ENCODE measurements at regions not wholly inside any gene's neighbourhood (a gene's known extent, or its start where the extent isn't known, plus 50 kb on each side); places are given as distances from the start of the nearest gene placed in this dataset.
"Not testable (repeated sequence)": the region's sequence is repeated elsewhere in the genome, so short reads cannot be mapped to it uniquely, and the experiment has no call there.

DNA sequence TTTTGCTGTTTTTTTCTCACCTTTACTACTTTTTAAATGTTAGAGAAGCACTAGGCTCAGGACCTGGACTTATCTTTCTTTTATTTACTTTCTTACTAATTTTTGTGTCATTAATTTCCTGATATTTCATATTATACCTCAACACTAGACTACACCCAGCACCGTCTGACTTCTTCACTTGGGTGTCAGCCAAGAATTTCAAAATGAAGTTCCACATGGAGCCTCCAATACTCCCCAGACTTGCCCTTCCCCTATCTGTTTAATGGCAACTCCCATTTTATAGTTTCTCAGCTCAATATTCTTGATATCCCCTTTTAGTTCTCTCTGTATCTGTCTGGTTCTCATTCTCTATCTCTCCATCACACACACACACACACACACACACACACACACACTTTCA is 139.3 kb downstream of the USP22 start:
- DNase-seq (ENCODE audit: low read depth in 2 of 2): not testable (repeated sequence)

DNA sequence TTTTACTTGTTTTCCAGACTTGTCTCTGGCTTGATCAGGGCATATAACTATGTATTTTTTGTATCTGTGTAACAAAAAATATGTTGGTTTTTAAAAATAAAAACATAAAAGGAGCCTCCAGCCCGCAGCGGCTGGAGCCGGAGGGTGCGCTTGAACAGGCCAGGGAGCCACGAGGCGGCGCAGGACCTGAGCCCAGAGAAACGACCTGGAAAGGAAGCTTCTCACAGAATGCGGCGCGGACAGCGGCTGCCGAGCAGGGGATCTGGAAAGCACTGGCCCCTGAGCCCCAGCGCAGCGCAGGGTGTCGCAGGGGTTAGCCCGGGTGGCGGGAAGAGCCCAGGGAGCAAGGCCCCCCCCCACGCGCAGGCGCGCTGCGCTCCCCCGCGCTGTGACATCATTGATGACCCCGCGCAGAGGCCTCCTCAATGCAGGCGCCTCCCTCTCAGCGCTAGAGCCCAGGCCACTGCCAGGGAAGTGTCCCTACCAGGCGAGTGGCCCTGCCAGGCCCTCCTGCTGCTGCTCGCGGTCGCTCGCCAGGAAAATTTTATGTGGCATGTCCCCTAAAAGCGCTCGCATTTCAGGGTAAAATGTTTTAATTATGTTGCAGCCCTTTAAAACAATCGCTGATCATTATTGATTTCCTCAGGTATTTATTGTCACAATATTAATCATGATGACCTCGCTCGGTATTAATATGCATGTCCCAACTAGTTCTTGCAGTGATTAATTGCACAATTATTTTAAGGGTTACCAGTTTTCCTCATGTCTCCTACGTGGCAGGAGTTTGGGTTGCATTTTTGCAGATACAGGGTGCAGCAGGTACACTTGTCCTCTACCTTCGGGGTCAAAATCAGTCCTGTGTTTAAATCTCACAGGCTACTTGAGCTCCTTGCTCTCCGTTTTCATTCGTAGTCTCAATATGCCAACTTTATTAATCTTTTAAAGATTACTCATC is 134.2 kb downstream of the USP22 start:
- peak; percentile 63 to 66 for DNase-seq (ENCODE audit: low read depth in 2 of 2)

DNA sequence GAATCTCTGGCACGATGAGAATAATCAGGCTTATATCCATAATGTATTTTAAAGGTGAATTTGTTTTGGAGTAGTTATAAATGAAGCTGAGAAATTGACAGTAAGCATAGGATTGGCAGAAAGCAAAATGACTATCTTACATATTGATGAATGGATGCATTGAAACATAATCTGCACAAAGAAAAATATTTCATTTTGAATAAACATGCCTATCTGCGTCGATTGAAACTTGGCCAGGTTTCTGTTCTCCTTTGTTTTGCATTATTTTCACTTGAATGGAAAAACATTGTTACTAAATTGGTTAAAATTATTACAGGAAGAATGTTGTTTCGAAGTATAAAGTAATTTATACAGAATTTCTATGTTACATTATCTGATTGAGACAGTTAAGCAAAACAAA is 128.2 kb downstream of the USP22 start:
- no peak for DNase-seq (ENCODE audit: low read depth in 2 of 2)

DNA sequence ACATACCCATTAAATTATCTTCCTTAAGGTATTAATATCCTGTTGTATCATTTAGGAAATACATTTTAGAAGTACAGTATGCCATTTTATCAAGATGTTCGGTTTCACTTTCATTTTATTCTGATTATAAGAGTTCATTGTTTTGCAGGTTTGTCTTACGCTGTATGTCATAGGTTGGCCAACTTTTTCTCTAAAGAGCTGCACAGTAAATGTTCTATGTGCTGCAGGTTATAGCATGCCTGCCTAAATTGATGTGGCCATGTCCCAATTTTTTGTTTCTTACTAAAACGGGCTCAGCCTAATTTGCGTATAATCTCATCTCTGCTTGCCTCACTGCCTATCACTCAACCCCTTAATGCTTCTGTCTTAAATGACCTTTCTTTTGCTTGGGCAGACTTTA is 126.4 kb downstream of the USP22 start:
- no peak for DNase-seq (ENCODE audit: low read depth in 2 of 2)

DNA sequence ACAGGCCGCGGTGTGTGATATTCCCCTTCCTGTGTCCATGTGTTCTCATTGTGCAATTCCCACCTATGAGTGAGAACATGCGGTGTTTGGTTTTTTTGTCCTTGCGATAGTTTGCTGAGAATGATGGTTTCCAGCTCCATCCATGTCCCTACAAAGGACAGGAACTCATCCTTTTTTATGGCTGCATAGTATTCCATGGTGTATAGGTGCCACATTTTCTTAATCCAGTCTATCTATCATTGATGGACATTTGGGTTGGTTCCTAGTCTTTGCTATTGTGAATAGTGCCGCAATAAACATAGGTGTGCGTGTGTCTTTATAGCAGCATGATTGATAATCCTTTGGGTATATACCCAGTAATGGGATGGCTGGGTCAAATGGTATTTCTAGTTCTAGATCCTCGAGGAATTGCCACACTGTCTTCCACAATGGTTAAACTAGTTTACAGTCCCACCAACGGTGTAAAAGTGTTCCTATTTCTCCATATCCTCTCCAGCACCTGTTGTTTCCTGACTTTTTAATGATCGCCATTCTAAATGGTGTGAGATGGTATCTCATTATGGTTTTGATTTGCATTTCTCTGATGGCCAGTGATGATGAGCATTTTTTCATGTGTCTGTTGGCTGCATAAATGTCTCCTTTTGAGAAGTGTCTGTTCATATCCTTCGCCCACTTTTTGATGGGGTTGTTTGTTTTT is 125.1 kb downstream of the USP22 start:
- DNase-seq (ENCODE audit: low read depth in 2 of 2): not testable (repeated sequence)

DNA sequence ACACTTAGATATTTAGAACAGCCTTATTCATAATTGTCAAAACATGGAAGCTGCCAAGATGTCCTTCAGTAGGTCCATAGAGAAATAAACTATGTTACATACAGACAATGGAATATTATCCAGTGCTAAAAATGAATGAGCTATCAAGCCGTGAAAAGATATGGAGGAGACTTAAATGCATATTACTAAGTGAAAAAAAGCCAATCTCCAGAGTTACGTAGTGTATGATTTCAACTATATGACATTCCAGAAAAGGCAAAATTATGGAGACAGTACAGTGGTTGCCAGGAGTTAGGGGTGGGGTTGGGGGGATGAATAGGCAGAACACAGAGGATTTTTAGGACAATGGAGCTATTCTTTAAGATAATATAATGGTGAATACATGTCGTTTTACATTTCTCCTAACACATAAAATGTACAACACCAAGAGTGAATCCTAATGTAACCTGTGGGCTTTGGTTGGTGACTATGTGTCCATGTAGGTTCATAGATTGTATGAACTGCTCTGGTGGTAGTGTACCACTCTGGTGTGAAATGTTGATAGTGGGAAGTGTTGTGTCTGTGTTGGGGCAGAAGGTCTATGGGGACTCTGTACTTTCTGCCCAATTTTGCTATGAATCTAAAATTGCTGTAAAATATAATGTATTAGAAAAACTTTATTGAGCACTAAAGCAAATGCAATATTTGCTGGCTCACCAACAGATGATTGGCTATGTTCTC is 122.6 kb downstream of the USP22 start:
- no peak for DNase-seq (ENCODE audit: low read depth in 2 of 2)

DNA sequence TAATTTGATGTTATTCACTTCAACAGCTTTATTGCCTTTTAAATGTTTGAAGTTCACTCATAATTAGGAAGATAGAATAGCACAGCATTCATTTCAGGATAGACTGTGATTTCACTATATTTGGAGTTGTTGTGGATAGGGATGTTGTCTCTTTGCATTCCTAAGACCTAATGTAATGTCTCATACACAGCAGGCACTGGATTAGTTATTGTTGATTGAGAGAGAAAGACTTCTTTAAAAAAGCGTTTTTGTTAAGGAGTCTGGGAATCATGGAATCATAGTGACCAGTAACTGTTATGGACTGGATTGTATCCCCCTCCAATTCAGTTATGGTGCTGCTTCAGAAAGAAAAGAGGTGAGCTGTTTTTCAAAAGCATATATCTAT is 122.0 kb downstream of the USP22 start:
- DNase-seq (ENCODE audit: low read depth in 2 of 2): no peak

DNA sequence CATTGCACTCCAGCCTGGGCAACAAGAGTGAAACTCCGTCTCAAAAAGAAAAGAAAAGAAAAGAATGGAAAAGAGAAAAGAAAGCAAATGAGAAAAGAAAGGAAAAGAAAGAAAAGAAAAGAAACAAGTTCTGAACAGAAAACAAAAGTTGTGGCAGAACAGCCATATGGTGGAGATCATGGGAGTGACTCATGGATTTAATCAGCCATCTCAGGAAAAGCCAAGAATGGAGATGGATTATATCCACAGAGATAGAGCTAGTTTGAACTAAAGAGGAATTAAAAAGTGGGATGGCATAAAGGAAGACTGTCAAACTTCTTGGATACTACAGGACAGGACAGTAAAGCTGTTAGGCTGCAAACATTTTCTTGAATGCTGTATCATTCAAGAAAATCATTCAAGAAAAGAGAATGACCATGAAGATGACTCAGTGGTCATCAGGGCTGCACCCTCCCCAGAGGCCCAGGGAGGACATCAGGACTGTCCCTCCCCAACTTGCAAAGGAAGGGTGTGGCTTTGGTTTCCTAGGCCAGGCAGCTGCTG is 120.6 kb downstream of the USP22 start:
- no peak for DNase-seq (ENCODE audit: low read depth in 2 of 2)

DNA sequence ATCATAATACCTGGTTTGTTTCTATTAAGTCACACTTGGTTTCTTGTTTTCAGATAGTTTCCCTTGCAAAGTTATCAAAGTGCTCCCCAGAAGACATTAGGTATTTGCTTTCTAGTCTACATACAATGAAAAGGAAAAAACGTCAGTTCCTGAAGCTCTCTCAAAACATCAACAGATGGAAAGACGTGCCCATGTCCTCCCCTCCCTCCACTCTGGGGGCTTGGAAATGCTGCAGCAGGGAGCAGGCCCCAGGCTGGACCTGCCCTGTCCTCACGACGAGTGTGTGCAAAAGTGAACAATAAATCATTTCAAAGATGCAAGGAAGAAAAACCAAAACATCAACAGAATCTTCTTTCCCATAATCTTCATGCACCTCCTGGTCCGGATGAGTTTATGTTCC is 118.5 kb downstream of the USP22 start:
- DNase-seq (ENCODE audit: low read depth in 2 of 2): no peak

DNA sequence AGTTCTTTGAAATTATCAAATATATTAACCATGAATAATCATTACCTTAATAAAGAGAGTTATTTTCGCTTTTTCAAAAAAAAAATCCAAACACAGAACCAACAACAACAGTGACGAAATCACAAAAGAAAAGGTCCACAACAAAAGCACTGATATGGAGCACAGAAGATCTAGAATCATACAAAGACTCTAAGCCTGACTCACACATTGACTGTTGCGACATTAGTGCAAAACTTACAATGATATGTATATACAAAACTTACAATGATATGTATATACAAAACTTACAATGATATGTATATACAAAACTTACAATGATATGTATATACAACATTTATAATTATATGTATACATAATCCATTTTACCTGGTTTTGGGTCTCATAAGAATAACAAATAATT is 117.7 kb downstream of the USP22 start:
- DNase-seq (ENCODE audit: low read depth in 2 of 2): no peak

DNA sequence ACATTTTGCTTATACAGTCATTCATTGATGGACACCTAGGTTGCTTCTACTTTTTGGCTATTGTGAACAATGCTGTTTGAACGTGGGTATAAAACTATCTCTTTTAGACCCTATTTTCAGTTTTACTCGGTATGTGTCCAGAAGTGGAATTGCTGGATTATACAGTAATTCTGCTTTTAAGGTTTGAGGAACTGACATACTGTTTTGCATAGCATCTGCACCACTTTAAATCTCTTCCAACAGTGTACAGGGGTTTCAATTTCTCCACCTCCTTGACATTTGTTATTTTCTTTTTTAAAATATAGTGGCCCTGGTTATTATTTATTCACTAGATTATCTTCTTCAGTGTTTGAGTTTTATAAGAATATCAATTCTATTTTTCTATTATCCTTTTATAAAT is 116.9 kb downstream of the USP22 start:
- DNase-seq (ENCODE audit: low read depth in 2 of 2): no peak

DNA sequence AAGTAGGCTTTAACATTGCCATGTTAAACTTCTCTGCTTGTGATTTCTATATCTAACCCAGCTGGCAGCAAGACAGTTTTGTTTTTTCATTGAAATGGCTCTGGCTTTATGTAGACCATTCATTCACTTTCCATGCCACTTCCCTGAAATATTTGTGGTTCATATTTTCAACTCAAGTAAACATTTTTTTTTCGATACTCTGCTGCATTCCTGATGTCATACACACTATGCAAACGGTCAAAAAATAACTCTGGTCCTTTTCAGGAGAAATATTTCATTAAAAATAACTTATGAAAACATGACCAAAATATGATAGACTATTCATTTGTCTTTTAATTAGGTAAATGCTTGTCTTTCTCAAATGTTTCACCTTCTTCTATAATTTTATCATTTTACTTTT is 116.3 kb downstream of the USP22 start:
- DNase-seq (ENCODE audit: low read depth in 2 of 2): no peak

DNA sequence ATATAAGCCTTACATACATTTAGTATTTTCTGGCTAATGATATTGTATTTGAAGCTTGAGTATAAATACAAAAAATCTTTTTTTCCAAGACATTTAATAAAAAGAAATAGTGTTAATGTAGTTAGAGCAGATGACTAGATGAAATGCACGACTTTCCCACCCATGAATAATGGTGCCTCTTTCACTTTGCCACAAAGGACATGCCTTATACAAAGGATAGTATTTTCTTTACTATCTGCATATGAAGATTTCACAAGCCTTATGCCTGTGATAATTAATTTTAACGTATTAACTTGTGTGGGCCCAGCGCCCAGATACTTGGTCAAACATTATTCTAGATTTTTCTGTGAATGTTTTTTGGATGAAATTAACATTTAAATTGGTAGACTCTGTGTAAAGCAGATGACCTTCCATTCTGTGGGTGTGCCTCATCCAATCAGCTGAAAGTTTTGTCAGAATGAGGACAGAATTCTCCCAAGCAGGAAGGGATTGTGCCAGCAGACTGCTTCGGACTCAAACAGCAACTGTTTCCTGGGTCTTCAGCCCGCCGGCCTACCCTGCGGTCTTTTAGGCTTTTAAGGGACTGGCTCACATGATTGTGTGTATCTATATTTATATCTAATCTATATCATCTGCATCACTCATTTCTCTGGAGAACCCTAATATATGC is 115.4 kb downstream of the USP22 start:
- no peak for DNase-seq (ENCODE audit: low read depth in 2 of 2)

DNA sequence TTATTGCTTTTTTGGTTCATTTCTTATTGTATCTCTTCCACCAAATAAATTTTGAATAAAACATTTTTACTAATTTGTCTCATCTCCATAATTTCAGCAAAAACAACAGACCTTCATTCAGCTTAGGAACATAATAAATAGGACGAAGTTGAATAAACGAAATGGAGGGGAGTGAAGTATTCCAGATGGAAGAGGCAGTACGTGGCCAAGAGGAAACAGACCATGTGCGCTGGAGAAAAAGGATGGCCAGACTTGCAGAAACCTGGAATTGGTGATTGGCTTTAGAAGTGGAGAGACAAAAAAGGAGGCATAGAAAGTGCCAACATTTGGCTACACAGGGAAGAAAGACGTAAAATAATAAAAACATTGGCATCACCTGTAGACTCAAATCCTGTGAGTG is 113.5 kb downstream of the USP22 start:
- DNase-seq (ENCODE audit: low read depth in 2 of 2): no peak

DNA sequence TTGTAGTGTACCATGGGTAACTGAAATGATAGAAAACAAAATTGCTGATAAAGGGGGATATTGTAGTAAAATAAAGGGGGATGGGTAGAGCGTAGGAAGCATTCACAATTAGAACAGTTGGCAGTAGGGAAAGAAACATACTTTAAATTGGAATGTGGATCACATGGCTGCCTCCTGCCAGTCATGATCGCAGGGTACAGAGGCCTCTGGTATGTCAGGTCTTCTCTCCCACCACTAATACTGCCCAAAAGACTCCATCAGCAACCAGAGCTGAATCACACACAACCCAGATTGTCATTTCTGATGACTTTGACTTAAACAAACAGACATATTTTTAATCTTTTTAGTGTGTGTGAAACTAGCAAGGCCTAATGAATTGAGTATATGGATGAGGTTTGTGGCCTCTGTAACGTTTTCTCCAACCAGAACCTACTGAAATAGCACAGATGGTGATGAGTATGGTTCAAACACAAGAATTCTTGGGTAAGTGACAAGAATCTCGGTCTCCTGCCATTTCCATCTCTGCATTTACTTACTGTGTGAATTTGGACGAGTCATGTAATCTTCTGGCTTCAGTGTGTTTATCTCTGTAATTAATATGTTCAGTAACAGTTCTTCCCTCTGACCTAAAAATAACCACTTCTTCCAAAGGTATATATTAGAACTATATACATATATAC is 112.6 kb downstream of the USP22 start:
- DNase-seq (ENCODE audit: low read depth in 2 of 2): no peak

DNA sequence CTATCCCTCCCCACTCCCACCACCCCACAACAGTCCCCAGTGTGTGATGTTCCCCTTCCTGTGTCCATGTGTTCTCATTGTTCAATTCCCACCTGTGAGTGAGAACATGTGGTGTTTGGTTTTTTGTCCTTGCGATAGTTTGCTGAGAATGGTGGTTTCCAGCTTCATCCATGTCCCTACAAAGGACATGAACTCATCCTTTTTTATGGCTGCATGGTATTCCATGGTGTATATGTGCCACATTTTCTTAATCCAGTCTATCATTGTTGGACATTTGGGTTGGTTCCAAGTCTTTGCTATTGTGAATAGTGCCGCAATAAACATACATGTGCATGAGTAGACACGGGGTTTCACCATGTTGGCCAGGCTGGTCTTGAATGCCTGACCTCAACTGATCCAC is 109.8 kb downstream of the USP22 start:
- not testable (repeated sequence) for DNase-seq (ENCODE audit: low read depth in 2 of 2)

DNA sequence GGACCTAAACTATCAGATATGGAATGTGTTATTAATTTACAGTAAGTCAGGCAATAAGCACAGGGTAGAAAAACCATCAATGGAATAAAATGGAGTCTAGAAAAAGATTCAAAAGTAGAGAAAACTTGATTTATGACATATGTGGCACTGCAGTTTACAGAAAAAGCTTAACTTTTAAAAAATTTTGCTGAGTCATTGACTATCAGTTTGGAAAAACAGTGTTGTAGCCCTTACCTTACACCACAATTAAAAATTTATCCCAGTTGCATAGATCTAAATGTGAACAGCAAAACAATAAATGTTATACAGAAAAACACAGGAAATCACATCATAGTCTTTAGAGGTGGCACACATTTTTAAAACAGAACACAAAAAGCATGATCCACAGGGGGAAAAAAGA is 108.5 kb downstream of the USP22 start:
- no peak for DNase-seq (ENCODE audit: low read depth in 2 of 2)

DNA sequence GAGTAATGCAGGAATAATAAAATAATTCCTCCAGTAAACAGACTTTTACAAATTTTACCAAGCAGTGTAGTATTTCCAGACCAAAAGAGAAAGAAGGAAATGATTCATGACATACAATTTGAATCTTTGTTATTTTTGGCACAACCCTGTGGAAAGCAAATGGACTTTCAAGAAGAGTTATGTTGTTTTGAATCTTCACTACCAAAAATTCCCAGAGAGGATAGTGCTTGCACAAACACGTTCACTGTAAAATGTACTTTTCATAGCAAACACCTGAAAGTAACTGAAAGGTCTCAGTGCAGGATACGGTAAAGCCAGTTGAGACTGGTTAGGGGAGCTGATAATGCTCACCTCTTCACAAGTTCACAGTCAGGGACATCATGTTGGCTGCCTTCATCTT is 107.1 kb downstream of the USP22 start:
- DNase-seq (ENCODE audit: low read depth in 2 of 2): no peak

DNA sequence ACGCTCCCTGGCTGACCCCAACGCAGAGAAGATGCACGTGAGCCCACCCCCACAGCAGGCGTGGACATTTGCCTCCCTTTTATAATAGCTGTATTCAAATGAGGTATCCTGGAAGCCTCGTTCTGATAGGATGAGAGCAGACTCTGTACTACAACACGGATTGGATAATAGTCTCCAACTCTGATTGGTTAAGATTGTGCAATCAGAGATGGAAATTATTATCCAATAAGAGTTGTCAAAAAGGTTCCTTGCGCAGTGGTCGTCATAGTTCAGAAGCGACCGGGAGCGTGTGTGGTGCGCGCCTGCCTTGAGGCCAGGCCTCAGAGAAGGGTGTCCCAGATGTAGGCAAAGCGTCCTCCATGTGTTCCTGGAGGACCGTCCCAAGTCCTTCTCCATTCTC is 104.6 kb downstream of the USP22 start:
- no peak for DNase-seq (ENCODE audit: low read depth in 2 of 2)

DNA sequence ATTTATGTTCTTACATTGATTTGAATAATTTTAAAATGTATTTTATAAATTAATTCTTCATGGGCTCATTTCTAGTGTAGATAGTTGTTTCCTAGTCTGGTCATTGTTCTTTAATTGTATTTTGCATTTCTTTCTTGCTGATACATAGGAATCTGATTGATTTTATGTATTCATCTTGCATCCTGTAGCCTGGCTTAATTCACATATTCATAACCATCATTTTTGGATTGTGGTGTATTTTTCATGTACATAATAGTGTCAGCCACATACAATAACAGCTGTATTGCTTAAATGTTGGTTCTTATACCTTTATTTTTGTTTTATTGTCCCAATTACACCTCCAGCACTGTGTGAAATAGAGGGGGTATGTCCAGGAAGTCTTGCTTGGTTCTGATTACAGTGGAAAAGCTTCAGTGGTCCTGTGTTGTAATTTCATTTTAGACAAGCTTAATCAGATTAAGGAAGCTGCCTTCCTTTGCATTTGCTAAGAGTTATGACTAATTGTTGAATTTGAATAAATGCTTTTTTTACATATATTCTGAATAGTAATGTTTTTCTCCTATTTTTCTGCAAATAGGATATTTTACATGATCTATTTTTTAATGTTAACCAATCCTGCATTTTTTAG is 103.7 kb downstream of the USP22 start:
- DNase-seq (ENCODE audit: low read depth in 2 of 2): no peak

DNA sequence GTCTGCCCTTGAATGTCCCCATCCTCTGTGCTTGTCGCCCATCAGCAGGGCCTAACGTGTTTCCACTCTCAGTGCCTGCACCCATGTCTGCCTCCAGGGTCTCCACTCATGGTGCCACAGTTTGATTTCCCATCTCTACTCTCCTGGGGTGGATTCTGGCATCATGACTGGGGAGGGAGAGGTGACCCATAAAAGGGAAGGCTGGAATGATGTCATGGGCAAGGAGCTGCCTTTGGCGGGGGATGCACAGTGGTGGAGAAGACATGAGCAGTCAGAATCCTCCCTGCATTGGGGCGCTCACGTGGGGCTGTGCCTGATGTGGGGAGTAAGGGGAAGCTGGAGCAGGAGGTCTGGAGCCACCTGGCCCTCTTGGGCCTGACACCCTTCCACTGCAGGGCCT is 100.9 kb downstream of the USP22 start:
- DNase-seq (ENCODE audit: low read depth in 2 of 2): no peak

All from activated CD4-positive, alpha-beta T cell treated with anti-CD3 and anti-CD28 coated beads for 24 hours (primary cell).